Adrenal gland (tissue), 9 donors: ENCODE measurements at regions not wholly inside any gene's neighbourhood (a gene's known extent, or its start where the extent isn't known, plus 50 kb on each side); places are given as distances from the start of the nearest gene placed in this dataset.

ENCODE experiments used
- DNase-seq, 7 donors: peaks; one replicate each; pipeline ENCODE4 v3.0.0-alpha.2; 2019 to 2020
- H3K27ac ChIP-seq, 5 donors: fragments of 200-600 bp; sonication (generic) in 4 of 5; 1 replicate in 3 of 5; 2 replicates in 2 of 5; pipeline versions ENCODE4 v1.5.1 to v1.8.0; 2016 to 2020; ENCODE audit warnings: mild to moderate bottlenecking in 1 of 5
- H3K27me3 ChIP-seq: fragments of 200-600 bp; 2 replicates; pipeline ENCODE4 v1.8.0; 2021
- H3K36me3 ChIP-seq, 2 donors: fragments of 200-600 bp; replicated peaks in 1 of 2; 1 replicate in 1 of 2; 2 replicates in 1 of 2; pipeline versions ENCODE4 v1.5.1 to v1.8.0; 2018 to 2022
- H3K4me1 ChIP-seq, 2 donors: fragments of 200-600 bp; replicated peaks in 1 of 2; 1 replicate in 1 of 2; 2 replicates in 1 of 2; pipeline versions ENCODE4 v1.5.1 to v1.8.0; 2018 to 2021
- H3K4me3 ChIP-seq, 4 donors: fragments of 200-600 bp; sonication (generic) in 3 of 4; one replicate each; pipeline ENCODE4 v1.5.1; 2016 to 2018
- H3K9me3 ChIP-seq, 3 donors: fragments of 200-600 bp; sonication (generic) in 1 of 3; replicated peaks in 1 of 3; 1 replicate in 2 of 3; 2 replicates in 1 of 3; pipeline versions ENCODE4 v1.5.1 to v1.8.0; 2016 to 2021
- CTCF ChIP-seq, 6 experiments: fragments of 450-650 bp in 4 of 6; fragments of 200-600 bp in 2 of 6; sonication (generic) in 1 of 6; IDR thresholded peaks; 1 replicate in 5 of 6; 2 replicates in 1 of 6; pipeline versions ENCODE4 v1.5.1 to v1.8.0; 2016 to 2021; ENCODE audit warnings: antibody characterized with exemption in 6 of 6, mild to moderate bottlenecking in 2 of 6, moderate library complexity in 1 of 6
- POLR2A ChIP-seq, 2 donors: fragments of 450-650 bp; IDR thresholded peaks; one replicate each; pipeline ENCODE4 v1.6.1; 2017; ENCODE audit warnings: antibody characterized with exemption in 2 of 2, mild to moderate bottlenecking in 2 of 2, moderate library complexity in 1 of 2
- WGBS, 4 donors: extraction: QIAGEN DNeasy Blood & Tissue Kit in 2 of 4; methylation state at CpG; one replicate each; pipeline versions ENCODE4 v1.1.5 to v1.1.7; 2013 to 2017; 5-methylcytosine and 5-hydroxymethylcytosine counted together
- intact Hi-C, 2 donors: fragments of 100-400 bp; cut with DNase I; formaldehyde crosslinking; loops; one replicate each; pipeline versions ENCODE4 v1.14.1 to v1.15.0; 2022 to 2023
- donor health status: healthy with polysubstance abuse.
- donor health status: Bipolar disorder and iron deficiency.
- donor health status: DM: yes; HTN: yes; CAD: no.
- donor health status: DM: no; HTN: no; CAD: no.
- donor health status: DM: no; HTN: no; CAD: no.

- no peak for TF ChIP-seq CTCF (IDR thresholded peaks at IDR 0.05)
- TF ChIP-seq POLR2A (IDR thresholded peaks at IDR 0.05) = no peak
- intact Hi-C loops = no loop called here
- Histone ChIP-seq H3K27me3 (no peaks in the 10 kb centered on the region), H3K4me3 (no peak overlapping the region), H3K9me3 (no peaks in the 10 kb centered on the region), H3K27ac (no peak overlapping the region), H3K36me3 (no peaks in the 10 kb centered on the region), H3K4me1 (no peaks in the 10 kb centered on the region)
- 59 to 81% (median 68%) methylated on average over 5 of the region's 5 CpGs for WGBS, 4 donors
- no peak for DNase-seq
These were observed 490.3 kb downstream of the ADCYAP1 start for GRCh38 chr18:1394966-1395365.

GRCh38 chr18:1408376-1408775, 503.7 kb downstream of the ADCYAP1 start:
- TF ChIP-seq CTCF (IDR thresholded peaks at IDR 0.05) = no peak
- no peak for TF ChIP-seq POLR2A (IDR thresholded peaks at IDR 0.05)
- H3K27me3 ChIP-seq = no peaks in the 10 kb centered on the region
- WGBS, 4 donors = 31 to 38% (median 34%) methylated on average over 2 of the region's 2 CpGs

DNA sequence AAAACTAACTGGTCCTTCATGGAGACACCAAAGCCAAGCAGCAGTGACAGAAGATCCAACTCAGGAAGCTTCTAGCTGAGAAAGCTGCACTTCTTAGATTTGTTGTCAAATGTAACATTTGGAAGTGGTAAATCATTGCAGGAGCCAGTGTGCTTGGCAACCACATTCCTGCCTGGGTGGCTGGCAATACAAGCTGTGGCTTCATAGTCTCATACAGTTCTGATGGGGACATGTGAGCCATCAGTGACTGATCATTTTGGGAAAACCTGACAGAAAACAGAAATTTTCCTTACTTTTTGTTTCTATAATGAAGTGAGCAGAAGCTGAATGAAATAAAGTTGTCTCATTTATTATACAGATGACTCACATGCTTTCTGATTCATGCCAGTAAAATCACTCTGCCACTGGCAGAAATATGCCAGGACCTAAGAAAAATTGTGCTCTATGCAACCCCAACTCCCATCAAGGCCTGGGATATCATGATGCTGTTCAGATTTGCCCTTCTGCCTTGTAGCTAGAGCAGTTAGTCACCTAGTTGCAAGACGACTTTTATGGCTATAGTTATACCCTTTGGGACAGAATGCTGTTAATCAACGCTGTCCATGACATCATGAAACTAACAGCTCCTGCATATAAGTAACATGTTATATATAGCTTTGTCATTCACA, 508.1 kb downstream of the ADCYAP1 start:
- Histone ChIP-seq H3K27ac (no peak overlapping the region), H3K36me3 (no peaks in the 10 kb centered on the region), H3K9me3 (no peaks in the 10 kb centered on the region), H3K4me3 (no peak overlapping the region), H3K4me1 (no peaks in the 10 kb centered on the region), H3K27me3 (no peaks in the 10 kb centered on the region)
- no peak for DNase-seq
- intact Hi-C loops = no loop called here
- no peak for TF ChIP-seq CTCF (IDR thresholded peaks at IDR 0.05)
- TF ChIP-seq POLR2A (IDR thresholded peaks at IDR 0.05) = no peak
- 39 to 64% (median 44%) methylated on average over 1 to 2 of the region's 2 CpGs for WGBS, 4 donors

More at GRCh38 chr18:1408376-1408775, 503.7 kb downstream of the ADCYAP1 start:
- Histone ChIP-seq H3K4me1 (no peaks in the 10 kb centered on the region), H3K36me3 (no peaks in the 10 kb centered on the region), H3K4me3 (no peak overlapping the region), H3K27ac (no peak overlapping the region), H3K9me3 (peaks cover 0 to 5% (median 0%) of the 10 kb centered on the region in 3 donors)
- intact Hi-C loops = no loop called here
- no peak for DNase-seq

DNA sequence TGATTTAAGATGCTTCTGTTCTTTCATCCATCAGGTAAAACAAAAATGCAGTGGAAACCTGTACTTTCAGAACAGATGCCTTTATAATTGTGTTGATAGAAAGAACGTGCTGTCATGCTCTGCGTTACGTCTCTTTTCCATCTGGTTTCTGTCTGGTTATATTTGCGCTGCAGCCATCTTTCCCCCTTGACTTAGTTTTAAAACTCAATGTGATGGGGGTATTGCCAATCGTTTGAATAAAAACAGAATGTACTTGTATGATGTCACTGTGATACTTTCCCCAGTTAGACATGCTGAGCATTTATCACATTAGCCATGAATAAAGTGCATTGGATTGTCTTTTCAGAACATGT, 508.6 kb downstream of the ADCYAP1 start:
- H3K4me3 ChIP-seq = no peak overlapping the region
- no peaks in the 10 kb centered on the region for H3K9me3 ChIP-seq
- TF ChIP-seq CTCF (IDR thresholded peaks at IDR 0.05) (no peak), POLR2A (IDR thresholded peaks at IDR 0.05) (no peak)
- no peak for DNase-seq
- no peaks in the 10 kb centered on the region for H3K4me1 ChIP-seq
- WGBS, 4 donors = 68 to 71% (median 69%) methylated on average over 5 of the region's 5 CpGs
- no peaks in the 10 kb centered on the region for H3K36me3 ChIP-seq
- no peak overlapping the region for H3K27ac ChIP-seq
- intact Hi-C loops = no loop called here
- H3K27me3 ChIP-seq = no peaks in the 10 kb centered on the region
